ENCODE measurements at regions not wholly inside any gene's neighbourhood (a gene's known extent, or its start where the extent isn't known, plus 50 kb on each side); places are given as distances from the start of the nearest gene placed in this dataset.

GRCh38 chrX:112164420-112164819 is 81.8 kb upstream of the TRPC5 start:
- TF ChIP-seq CTCF (optimal IDR thresholded peaks at IDR 0.05 in 1 of 3, IDR thresholded peaks at IDR 0.05 in 1 of 3, conservative IDR thresholded peaks at IDR 0.05 in 1 of 3; ENCODE audit: extremely low read depth in 1 of 3, insufficient read depth in 2 of 3, low read length in 3 of 3) (no peak), EZH2 (IDR thresholded peaks at IDR 0.05; ENCODE audit: low read length) (no peak)

All from keratinocyte (primary cell).